ENCODE measurements at regions not wholly inside any gene's neighbourhood (a gene's known extent, or its start where the extent isn't known, plus 50 kb on each side); places are given as distances from the start of the nearest gene placed in this dataset.

DNA sequence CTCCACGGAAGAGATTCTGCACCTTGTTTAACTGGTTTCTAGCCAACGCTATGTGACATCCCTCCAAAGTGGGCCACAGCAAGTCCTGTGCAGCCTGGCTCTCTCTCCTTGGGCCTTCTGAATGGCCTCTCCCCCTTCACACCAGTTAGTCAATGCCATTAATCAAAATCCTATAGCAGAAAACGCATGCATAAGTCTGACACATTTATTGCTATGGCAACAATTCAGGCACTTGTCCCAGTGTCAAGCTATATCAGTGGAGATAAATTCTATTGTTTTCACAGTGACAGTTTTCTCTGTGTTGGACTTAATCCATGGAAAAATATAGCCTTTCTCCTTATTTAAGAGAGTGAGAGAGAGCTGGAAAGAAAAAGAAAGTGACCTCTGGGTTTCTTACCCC lies 87.2 kb upstream of the TOX3 start:
- intact Hi-C loops (cut with micrococcal nuclease; ENCODE audit: unreplicated experiment) (no loop called here), in situ Hi-C loops (cut with MboI) (no loop called here)
- no peak overlapping the region for H3K4me2 ChIP-seq (ENCODE audit: control insufficient read depth, insufficient read depth)
- H2AFZ ChIP-seq (ENCODE audit: control insufficient read depth, low read depth, low read length) = no peak overlapping the region
- TF ChIP-seq, protein P1, sequence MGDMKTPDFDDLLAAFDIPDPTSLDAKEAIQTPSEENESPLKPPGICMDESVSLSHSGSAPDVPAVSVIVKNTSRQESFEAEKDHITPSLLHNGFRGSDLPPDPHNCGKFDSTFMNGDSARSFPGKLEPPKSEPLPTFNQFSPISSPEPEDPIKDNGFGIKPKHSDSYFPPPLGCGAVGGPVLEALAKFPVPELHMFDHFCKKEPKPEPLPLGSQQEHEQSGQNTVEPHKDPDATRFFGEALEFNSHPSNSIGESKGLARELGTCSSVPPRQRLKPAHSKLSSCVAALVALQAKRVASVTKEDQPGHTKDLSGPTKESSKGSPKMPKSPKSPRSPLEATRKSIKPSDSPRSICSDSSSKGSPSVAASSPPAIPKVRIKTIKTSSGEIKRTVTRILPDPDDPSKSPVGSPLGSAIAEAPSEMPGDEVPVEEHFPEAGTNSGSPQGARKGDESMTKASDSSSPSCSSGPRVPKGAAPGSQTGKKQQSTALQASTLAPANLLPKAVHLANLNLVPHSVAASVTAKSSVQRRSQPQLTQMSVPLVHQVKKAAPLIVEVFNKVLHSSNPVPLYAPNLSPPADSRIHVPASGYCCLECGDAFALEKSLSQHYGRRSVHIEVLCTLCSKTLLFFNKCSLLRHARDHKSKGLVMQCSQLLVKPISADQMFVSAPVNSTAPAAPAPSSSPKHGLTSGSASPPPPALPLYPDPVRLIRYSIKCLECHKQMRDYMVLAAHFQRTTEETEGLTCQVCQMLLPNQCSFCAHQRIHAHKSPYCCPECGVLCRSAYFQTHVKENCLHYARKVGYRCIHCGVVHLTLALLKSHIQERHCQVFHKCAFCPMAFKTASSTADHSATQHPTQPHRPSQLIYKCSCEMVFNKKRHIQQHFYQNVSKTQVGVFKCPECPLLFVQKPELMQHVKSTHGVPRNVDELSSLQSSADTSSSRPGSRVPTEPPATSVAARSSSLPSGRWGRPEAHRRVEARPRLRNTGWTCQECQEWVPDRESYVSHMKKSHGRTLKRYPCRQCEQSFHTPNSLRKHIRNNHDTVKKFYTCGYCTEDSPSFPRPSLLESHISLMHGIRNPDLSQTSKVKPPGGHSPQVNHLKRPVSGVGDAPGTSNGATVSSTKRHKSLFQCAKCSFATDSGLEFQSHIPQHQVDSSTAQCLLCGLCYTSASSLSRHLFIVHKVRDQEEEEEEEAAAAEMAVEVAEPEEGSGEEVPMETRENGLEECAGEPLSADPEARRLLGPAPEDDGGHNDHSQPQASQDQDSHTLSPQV (IDR thresholded peaks at IDR 0.05) = no peak
- TF ChIP-seq MXI1 (IDR thresholded peaks at IDR 0.05; ENCODE audit: low read depth, low read length) (no peak), STAT1 (conservative IDR thresholded peaks at IDR 0.05) (no peak), ZNF217 (IDR thresholded peaks at IDR 0.05) (no peak), ASH2L (IDR thresholded peaks at IDR 0.05; ENCODE audit: borderline replicate concordance, low read depth) (no peak), POLR2AphosphoS5 (IDR thresholded peaks at IDR 0.05; ENCODE audit: low read length) (no peak), GABPA (IDR thresholded peaks at IDR 0.05; ENCODE audit: low read depth) (no peak)
- TF ChIP-seq, protein P2, sequence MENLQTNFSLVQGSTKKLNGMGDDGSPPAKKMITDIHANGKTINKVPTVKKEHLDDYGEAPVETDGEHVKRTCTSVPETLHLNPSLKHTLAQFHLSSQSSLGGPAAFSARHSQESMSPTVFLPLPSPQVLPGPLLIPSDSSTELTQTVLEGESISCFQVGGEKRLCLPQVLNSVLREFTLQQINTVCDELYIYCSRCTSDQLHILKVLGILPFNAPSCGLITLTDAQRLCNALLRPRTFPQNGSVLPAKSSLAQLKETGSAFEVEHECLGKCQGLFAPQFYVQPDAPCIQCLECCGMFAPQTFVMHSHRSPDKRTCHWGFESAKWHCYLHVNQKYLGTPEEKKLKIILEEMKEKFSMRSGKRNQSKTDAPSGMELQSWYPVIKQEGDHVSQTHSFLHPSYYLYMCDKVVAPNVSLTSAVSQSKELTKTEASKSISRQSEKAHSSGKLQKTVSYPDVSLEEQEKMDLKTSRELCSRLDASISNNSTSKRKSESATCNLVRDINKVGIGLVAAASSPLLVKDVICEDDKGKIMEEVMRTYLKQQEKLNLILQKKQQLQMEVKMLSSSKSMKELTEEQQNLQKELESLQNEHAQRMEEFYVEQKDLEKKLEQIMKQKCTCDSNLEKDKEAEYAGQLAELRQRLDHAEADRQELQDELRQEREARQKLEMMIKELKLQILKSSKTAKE (IDR thresholded peaks at IDR 0.05; ENCODE audit: low read depth, poor library complexity, severe bottlenecking) = no peak
- TF ChIP-seq, protein P3, sequence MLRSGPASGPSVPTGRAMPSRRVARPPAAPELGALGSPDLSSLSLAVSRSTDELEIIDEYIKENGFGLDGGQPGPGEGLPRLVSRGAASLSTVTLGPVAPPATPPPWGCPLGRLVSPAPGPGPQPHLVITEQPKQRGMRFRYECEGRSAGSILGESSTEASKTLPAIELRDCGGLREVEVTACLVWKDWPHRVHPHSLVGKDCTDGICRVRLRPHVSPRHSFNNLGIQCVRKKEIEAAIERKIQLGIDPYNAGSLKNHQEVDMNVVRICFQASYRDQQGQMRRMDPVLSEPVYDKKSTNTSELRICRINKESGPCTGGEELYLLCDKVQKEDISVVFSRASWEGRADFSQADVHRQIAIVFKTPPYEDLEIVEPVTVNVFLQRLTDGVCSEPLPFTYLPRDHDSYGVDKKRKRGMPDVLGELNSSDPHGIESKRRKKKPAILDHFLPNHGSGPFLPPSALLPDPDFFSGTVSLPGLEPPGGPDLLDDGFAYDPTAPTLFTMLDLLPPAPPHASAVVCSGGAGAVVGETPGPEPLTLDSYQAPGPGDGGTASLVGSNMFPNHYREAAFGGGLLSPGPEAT (IDR thresholded peaks at IDR 0.05; ENCODE audit: low read depth) = no peak
- TF ChIP-seq, protein P4, sequence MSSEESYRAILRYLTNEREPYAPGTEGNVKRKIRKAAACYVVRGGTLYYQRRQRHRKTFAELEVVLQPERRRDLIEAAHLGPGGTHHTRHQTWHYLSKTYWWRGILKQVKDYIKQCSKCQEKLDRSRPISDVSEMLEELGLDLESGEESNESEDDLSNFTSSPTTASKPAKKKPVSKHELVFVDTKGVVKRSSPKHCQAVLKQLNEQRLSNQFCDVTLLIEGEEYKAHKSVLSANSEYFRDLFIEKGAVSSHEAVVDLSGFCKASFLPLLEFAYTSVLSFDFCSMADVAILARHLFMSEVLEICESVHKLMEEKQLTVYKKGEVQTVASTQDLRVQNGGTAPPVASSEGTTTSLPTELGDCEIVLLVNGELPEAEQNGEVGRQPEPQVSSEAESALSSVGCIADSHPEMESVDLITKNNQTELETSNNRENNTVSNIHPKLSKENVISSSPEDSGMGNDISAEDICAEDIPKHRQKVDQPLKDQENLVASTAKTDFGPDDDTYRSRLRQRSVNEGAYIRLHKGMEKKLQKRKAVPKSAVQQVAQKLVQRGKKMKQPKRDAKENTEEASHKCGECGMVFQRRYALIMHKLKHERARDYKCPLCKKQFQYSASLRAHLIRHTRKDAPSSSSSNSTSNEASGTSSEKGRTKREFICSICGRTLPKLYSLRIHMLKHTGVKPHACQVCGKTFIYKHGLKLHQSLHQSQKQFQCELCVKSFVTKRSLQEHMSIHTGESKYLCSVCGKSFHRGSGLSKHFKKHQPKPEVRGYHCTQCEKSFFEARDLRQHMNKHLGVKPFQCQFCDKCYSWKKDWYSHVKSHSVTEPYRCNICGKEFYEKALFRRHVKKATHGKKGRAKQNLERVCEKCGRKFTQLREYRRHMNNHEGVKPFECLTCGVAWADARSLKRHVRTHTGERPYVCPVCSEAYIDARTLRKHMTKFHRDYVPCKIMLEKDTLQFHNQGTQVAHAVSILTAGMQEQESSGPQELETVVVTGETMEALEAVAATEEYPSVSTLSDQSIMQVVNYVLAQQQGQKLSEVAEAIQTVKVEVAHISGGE (CRISPR knock-in tag; IDR thresholded peaks at IDR 0.05) = no peak
- CTCF ChIA-PET = no interaction called here
- no peaks in the 10 kb centered on the region for H3K4me1 ChIP-seq (ENCODE audit: control insufficient read depth, insufficient read depth, low read length)
- no peaks in the 10 kb centered on the region for H3K27me3 ChIP-seq (replicated peaks in 1 of 2; ENCODE audit: control insufficient read depth in 2 of 2, insufficient read depth in 2 of 2, low read length in 1 of 2)
- no peaks in the 10 kb centered on the region for H4K20me1 ChIP-seq (ENCODE audit: control insufficient read depth, insufficient read depth)
- BruUV-seq (replicated peaks) = no TSS peak
- WGBS (ENCODE audit: insufficient coverage, insufficient replicate concordance, low lambda C conversion rate, missing lambda C conversion rate) = 27% methylated on average over 3 of the region's 3 CpGs
- no peak for DNase-seq (ENCODE audit: low read depth, low spot score)
- no peaks in the 10 kb centered on the region for H3K9me3 ChIP-seq (replicated peaks; ENCODE audit: control insufficient read depth, insufficient read depth, low read length)
- no peak overlapping the region for H3K27ac ChIP-seq (ENCODE audit: control insufficient read depth, insufficient read depth)
- RAD21 ChIA-PET (ENCODE audit: unreplicated experiment) = no interaction called here
- POLR2A ChIA-PET = no interaction called here
- no peak for FAIRE-seq
- H3K79me2 ChIP-seq (ENCODE audit: control insufficient read depth, insufficient read depth, low read length) = no peaks in the 10 kb centered on the region
- H3K9ac ChIP-seq (ENCODE audit: control insufficient read depth, insufficient read depth, low read length) = no peak overlapping the region
- no peaks in the 10 kb centered on the region for H3K36me3 ChIP-seq (ENCODE audit: control insufficient read depth in 2 of 2, insufficient read depth in 2 of 2, low read length in 1 of 2)
- ATAC-seq = no peak
- H3K4me3 ChIP-seq = no peak overlapping the region
- SMC1A ChIA-PET (ENCODE audit: uncharacterized antibody, unreplicated experiment) = no interaction called here

Measured in GM12878 (cell line).